Endodermal cell (in vitro differentiated cells): ENCODE measurements at regions not wholly inside any gene's neighbourhood (a gene's known extent, or its start where the extent isn't known, plus 50 kb on each side); places are given as distances from the start of the nearest gene placed in this dataset.

ENCODE experiments used
- DNase-seq: peaks from one replicate; pipeline ENCODE4 v3.0.0-alpha.2; 2017
- H3K27ac ChIP-seq: 2 replicates; pipeline ENCODE4 v1.5.1; 2013; ENCODE audit warnings: mild to moderate bottlenecking, low read depth, low read length, moderate library complexity
- H3K27me3 ChIP-seq: 2 replicates; pipeline ENCODE4 v1.6.1; 2013; ENCODE audit warnings: mild to moderate bottlenecking, low read length, moderate library complexity; ENCODE audit not compliant: insufficient read depth, control insufficient read depth, poor library complexity, severe bottlenecking
- H3K36me3 ChIP-seq: 2 replicates; pipeline ENCODE4 v1.7.0; 2013; ENCODE audit warnings: mild to moderate bottlenecking, low read length, moderate library complexity; ENCODE audit not compliant: control insufficient read depth, insufficient read depth
- H3K4me1 ChIP-seq: one replicate; pipeline ENCODE4 v1.7.0; 2013; ENCODE audit warnings: low read length; ENCODE audit not compliant: control insufficient read depth, insufficient read depth
- H3K4me3 ChIP-seq: 2 replicates; pipeline ENCODE4 v1.5.1; 2013; ENCODE audit warnings: mild to moderate bottlenecking, low read length, moderate library complexity
- H3K9ac ChIP-seq: 2 replicates; pipeline ENCODE4 v1.6.1; 2013; ENCODE audit warnings: mild to moderate bottlenecking, low read length, moderate library complexity; ENCODE audit not compliant: poor library complexity, severe bottlenecking; ENCODE audit errors: extremely low read depth
- H3K9me3 ChIP-seq: 2 replicates; pipeline ENCODE4 v1.6.1; 2013; ENCODE audit warnings: mild to moderate bottlenecking, low read length, moderate library complexity; ENCODE audit not compliant: control insufficient read depth
- H3K27ac Mint-ChIP-seq: 2 replicates; pipeline ENCODE4 v1.8.0; 2020; ENCODE audit warnings: mixed read lengths
- H3K27me3 Mint-ChIP-seq: 2 replicates; pipeline ENCODE4 v1.8.0; 2021; ENCODE audit warnings: mild to moderate bottlenecking, mixed read lengths; ENCODE audit not compliant: insufficient read depth
- H3K36me3 Mint-ChIP-seq: 2 replicates; pipeline ENCODE4 v1.8.0; 2020; ENCODE audit warnings: low read depth, mixed read lengths
- H3K4me1 Mint-ChIP-seq: 2 replicates; pipeline ENCODE4 v1.8.0; 2020; ENCODE audit warnings: mixed read lengths
- H3K4me3 Mint-ChIP-seq: 2 replicates; pipeline ENCODE4 v1.8.0; 2020; ENCODE audit warnings: mild to moderate bottlenecking, moderate library complexity, mixed read lengths
- H3K9me3 Mint-ChIP-seq: 2 replicates; pipeline ENCODE4 v1.8.0; 2020; ENCODE audit warnings: mild to moderate bottlenecking, mixed read lengths
- WGBS, 2 experiments: methylation state at CpG; one replicate each; pipeline versions ENCODE4 v1.1.5 to v1.1.7; 2013; ENCODE audit warnings: missing lambda C conversion rate in 2 of 2, mixed read lengths in 1 of 2; ENCODE audit not compliant: insufficient coverage in 1 of 2, insufficient read length in 1 of 2; 5-methylcytosine and 5-hydroxymethylcytosine counted together
- TF ChIP-seq, protein P1 (sequence below): fragments of 200-600 bp; sonication (generic); conservative IDR thresholded peaks from 2 replicates; pipeline ENCODE4 v1.5.0; 2021; ENCODE audit warnings: antibody characterized with exemption, mild to moderate bottlenecking

DNA sequence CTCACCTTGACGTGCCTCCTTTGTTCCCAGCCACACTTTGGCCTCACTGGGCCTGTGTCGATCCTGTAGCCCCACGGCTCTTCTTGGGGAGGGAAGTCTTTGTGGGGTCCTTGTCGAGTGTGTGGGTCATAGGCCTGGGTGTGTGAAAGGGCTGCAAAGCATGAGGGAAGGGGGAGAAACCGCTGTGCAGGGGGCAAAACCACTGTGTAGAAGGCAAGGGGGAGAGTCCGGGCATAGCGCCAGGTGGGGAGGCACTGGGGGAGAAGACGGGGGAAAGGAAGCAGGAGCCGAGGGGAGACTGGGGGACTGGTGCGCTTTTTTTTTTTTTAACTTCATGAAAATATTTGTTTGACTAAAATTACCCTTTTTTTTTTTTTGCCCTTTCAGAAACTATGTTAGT, 65.1 kb upstream of the RASD2 start:
- no peaks in the 10 kb centered on the region for H3K4me1 ChIP-seq
- WGBS, 2 experiments, result 82% methylated on average over 8 of the region's 10 CpGs; no CpG with 5 or more reads in 1 of the 2 experiments
- TF ChIP-seq, protein P1, sequence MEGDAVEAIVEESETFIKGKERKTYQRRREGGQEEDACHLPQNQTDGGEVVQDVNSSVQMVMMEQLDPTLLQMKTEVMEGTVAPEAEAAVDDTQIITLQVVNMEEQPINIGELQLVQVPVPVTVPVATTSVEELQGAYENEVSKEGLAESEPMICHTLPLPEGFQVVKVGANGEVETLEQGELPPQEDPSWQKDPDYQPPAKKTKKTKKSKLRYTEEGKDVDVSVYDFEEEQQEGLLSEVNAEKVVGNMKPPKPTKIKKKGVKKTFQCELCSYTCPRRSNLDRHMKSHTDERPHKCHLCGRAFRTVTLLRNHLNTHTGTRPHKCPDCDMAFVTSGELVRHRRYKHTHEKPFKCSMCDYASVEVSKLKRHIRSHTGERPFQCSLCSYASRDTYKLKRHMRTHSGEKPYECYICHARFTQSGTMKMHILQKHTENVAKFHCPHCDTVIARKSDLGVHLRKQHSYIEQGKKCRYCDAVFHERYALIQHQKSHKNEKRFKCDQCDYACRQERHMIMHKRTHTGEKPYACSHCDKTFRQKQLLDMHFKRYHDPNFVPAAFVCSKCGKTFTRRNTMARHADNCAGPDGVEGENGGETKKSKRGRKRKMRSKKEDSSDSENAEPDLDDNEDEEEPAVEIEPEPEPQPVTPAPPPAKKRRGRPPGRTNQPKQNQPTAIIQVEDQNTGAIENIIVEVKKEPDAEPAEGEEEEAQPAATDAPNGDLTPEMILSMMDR, result no peak
- Mint-ChIP-seq H3K9me3 (peaks cover 18% of the 10 kb centered on the region), H3K36me3 (peaks cover 6% of the 10 kb centered on the region), H3K4me3 (no peak overlapping the region), H3K27me3 (peaks cover 5% of the 10 kb centered on the region), H3K27ac (no peak overlapping the region), H3K4me1 (no peaks in the 10 kb centered on the region)
- H3K9ac ChIP-seq, result no peak overlapping the region
- no peaks in the 10 kb centered on the region for H3K36me3 ChIP-seq
- peaks cover 9% of the 10 kb centered on the region for H3K9me3 ChIP-seq
- H3K4me3 ChIP-seq, result no peak overlapping the region
- no peak overlapping the region for H3K27ac ChIP-seq
- no peaks in the 10 kb centered on the region for H3K27me3 ChIP-seq
- DNase-seq, result no peak

GRCh38 chr22:35476341-35476740, 64.3 kb upstream of the RASD2 start:
- Mint-ChIP-seq H3K9me3 (peaks cover 11% of the 10 kb centered on the region), H3K4me1 (no peaks in the 10 kb centered on the region), H3K36me3 (no peaks in the 10 kb centered on the region), H3K4me3 (no peak overlapping the region), H3K27me3 (peaks cover 7% of the 10 kb centered on the region), H3K27ac (no peak overlapping the region)
- DNase-seq, result no peak
- TF ChIP-seq, protein P1, result no peak
- no peak overlapping the region for H3K9ac ChIP-seq
- H3K4me3 ChIP-seq, result no peak overlapping the region
- H3K27me3 ChIP-seq, result no peaks in the 10 kb centered on the region
- no peaks in the 10 kb centered on the region for H3K4me1 ChIP-seq
- WGBS, 2 experiments, result 81 to 88% methylated on average over 8 to 11 of the region's 11 CpGs
- H3K27ac ChIP-seq, result no peak overlapping the region
- no peaks in the 10 kb centered on the region for H3K36me3 ChIP-seq
- H3K9me3 ChIP-seq, result peaks cover 2% of the 10 kb centered on the region

DNA sequence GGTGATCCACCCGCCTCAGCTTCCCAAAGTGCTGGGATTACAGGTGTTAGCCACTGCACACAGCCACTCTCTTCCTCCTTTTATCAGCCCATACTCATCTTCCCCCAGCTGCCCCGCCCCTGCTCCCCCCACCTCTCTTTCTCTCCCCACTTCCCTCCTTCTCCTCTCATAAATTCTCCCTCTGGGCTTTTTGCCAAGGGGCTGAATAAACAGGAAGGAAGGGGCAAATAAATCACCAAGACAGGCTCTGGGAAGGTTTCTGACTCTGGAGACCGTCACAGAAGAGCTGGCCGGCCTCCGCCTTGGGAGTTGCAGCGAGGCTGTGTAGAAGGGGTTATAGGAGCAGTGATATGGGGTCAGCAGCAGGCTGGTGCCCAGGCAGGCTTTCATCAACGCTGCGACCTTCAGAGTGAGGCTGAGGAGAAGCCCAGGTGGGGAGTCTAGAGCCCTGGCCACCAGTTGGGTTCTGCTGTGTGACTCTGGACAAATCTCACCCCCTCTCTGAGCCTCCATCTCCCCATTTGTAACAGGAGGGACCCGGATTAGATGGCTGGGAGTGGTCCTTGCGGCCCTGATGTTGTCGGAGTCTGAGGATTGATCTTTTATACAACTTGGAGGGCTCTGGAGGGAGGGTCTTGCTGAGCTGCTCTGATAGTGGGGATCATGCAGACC, 62.6 kb upstream of the RASD2 start:
- Mint-ChIP-seq H3K9me3 (peaks cover 2% of the 10 kb centered on the region), H3K36me3 (no peaks in the 10 kb centered on the region), H3K27ac (no peak overlapping the region), H3K4me3 (no peak overlapping the region), H3K27me3 (peaks cover 7% of the 10 kb centered on the region), H3K4me1 (no peaks in the 10 kb centered on the region)
- no peaks in the 10 kb centered on the region for H3K4me1 ChIP-seq
- no peaks in the 10 kb centered on the region for H3K9me3 ChIP-seq
- no peak for DNase-seq
- H3K27me3 ChIP-seq, result no peaks in the 10 kb centered on the region
- TF ChIP-seq, protein P1, result no peak
- H3K4me3 ChIP-seq, result no peak overlapping the region
- H3K36me3 ChIP-seq, result no peaks in the 10 kb centered on the region
- 90 to 100% methylated on average over 2 to 11 of the region's 11 CpGs for WGBS, 2 experiments
- no peak overlapping the region for H3K9ac ChIP-seq
- no peak overlapping the region for H3K27ac ChIP-seq
